Progenitor cell of endocrine pancreas (in vitro differentiated cells): ENCODE measurements at regions not wholly inside any gene's neighbourhood (a gene's known extent, or its start where the extent isn't known, plus 50 kb on each side); places are given as distances from the start of the nearest gene placed in this dataset.

Experiments
- DNase-seq: peaks from one replicate; pipeline ENCODE4 v3.0.0; 2021; ENCODE audit warnings: low spot score; ENCODE audit not compliant: unreplicated experiment
- H3K27ac Mint-ChIP-seq: 2 replicates; pipeline ENCODE4 v1.8.0; 2021; ENCODE audit warnings: mild to moderate bottlenecking, moderate library complexity, mixed read lengths
- H3K27me3 Mint-ChIP-seq: 2 replicates; pipeline ENCODE4 v1.8.0; 2021; ENCODE audit warnings: mixed read lengths
- H3K36me3 Mint-ChIP-seq: 2 replicates; pipeline ENCODE4 v1.8.0; 2022; ENCODE audit warnings: mixed read lengths; ENCODE audit not compliant: insufficient read depth
- H3K4me1 Mint-ChIP-seq: 2 replicates; pipeline ENCODE4 v1.8.0; 2021; ENCODE audit warnings: low read depth, mixed read lengths
- H3K4me3 Mint-ChIP-seq: 2 replicates; pipeline ENCODE4 v1.8.0; 2021; ENCODE audit warnings: low read depth, mild to moderate bottlenecking, moderate library complexity, mixed read lengths
- H3K9me3 Mint-ChIP-seq: 2 replicates; pipeline ENCODE4 v1.8.0; 2021; ENCODE audit warnings: low read depth, mixed read lengths
- TF ChIP-seq, protein P1 (sequence below): fragments of 200-600 bp; sonication (generic); IDR thresholded peaks from one replicate; pipeline ENCODE4 v1.5.0; 2021; ENCODE audit warnings: antibody characterized with exemption, mild to moderate bottlenecking; ENCODE audit not compliant: unreplicated experiment

DNA sequence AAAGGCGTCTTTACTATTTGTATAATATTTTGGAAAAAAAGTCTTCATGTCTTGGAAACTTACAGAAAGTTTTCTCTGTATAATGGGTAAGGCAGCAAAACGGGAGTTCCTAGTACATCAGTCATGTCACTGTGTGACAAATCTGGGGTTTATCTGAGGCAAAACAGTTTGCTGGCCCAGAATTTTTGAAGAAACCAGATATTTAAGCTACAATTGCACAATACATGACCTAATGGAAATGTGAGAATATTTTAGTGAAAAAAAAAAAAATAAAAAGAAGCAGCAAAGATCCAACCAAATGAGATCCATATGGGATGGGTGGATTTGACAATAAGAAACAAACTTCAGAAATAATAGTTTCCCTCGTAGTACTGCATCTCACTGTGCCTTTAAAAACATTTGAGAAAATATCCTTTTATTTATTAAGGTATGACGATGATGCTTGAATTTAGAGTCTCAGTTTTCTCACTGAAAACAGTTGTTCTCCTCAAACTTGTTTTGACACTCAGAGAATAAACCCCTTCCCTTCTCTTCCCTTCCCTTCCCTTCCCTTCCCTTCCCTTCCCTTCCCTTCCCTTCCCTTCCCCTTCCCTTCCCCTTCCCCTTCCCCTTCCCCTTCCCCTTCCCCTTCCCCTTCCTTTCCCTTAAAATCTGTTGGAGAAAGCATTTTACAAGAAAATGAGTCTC lies 180.5 kb upstream of the TUT7 start:
- DNase-seq = no peak
- no peak overlapping the region for H3K27ac Mint-ChIP-seq
- H3K9me3 Mint-ChIP-seq = peaks cover 3% of the 10 kb centered on the region
- no peaks in the 10 kb centered on the region for H3K36me3 Mint-ChIP-seq
- peaks cover 3% of the 10 kb centered on the region for H3K27me3 Mint-ChIP-seq
- TF ChIP-seq, protein P1, sequence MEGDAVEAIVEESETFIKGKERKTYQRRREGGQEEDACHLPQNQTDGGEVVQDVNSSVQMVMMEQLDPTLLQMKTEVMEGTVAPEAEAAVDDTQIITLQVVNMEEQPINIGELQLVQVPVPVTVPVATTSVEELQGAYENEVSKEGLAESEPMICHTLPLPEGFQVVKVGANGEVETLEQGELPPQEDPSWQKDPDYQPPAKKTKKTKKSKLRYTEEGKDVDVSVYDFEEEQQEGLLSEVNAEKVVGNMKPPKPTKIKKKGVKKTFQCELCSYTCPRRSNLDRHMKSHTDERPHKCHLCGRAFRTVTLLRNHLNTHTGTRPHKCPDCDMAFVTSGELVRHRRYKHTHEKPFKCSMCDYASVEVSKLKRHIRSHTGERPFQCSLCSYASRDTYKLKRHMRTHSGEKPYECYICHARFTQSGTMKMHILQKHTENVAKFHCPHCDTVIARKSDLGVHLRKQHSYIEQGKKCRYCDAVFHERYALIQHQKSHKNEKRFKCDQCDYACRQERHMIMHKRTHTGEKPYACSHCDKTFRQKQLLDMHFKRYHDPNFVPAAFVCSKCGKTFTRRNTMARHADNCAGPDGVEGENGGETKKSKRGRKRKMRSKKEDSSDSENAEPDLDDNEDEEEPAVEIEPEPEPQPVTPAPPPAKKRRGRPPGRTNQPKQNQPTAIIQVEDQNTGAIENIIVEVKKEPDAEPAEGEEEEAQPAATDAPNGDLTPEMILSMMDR = no peak
- H3K4me3 Mint-ChIP-seq = no peak overlapping the region
- H3K4me1 Mint-ChIP-seq = no peaks in the 10 kb centered on the region

DNA sequence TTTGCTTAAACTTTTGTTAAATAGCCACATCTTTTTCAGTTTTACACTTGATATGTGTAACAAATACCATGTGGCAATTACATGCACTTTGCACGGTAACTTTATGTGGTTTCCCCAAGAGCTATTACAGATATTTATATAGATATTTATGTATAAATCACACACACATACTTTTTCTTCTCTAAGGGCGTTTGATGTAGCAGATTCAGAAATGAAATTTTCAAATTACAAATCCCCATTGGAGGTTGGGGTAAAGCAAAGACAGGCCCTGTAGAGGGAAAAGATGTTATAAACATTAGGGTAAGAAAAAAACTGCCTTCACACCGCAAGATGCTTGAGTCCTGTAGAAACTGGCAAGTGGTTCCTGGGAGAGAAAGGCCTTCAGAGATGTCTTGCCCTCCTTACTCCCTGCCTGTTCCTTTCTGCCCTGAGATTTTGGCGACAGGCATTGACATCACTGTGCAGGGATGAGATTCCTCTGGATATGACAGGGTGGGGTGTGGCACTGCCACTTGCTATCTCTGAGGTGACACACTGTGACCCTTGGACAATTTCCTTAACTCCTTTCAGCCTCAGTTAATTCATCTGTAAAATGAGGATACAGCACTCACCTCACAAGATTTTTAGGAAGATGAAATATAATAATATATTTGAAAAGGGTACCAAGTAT lies 177.9 kb upstream of the TUT7 start:
- peaks cover 3% of the 10 kb centered on the region for H3K9me3 Mint-ChIP-seq
- TF ChIP-seq, protein P1 = no peak
- no peaks in the 10 kb centered on the region for H3K4me1 Mint-ChIP-seq
- no peak overlapping the region for H3K27ac Mint-ChIP-seq
- H3K36me3 Mint-ChIP-seq = no peaks in the 10 kb centered on the region
- H3K4me3 Mint-ChIP-seq = no peak overlapping the region
- DNase-seq = no peak
- H3K27me3 Mint-ChIP-seq = peaks cover 6% of the 10 kb centered on the region

DNA sequence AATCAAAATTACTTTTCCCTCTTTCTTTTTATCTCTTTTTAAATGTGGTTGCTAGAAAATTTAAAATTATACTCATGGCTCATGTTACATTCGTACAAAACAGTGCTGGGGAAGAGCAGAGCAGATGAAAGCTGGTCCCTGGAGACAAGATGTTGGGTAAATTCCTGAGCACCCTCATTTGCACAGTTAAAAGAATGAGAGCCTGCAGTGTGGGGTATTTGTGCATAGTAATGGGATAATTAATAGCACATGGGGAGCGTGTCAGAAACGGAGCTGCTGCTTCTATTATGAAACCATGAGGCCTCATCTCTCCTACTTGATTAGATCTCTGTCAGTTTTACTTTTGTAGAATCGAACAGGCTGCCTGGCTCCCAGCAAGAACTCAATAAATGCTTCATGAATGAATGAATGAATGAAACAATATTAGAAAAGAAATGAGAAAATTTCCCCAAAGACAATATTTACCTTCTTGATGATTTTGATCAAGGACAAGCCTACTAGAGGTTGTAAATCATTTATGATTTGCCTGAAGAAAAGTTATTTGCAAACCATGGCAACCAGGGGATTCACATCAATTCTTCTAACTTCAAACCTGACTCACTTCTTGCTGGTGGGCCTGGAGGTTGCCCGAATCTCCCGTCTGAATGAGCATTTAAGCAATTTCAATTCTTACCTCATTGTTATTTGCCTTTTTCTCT lies 177.2 kb upstream of the TUT7 start:
- Mint-ChIP-seq H3K27me3 (peaks cover 6% of the 10 kb centered on the region), H3K36me3 (no peaks in the 10 kb centered on the region), H3K4me3 (no peak overlapping the region), H3K9me3 (peaks cover 2% of the 10 kb centered on the region), H3K27ac (no peak overlapping the region), H3K4me1 (no peaks in the 10 kb centered on the region)
- DNase-seq = no peak
- TF ChIP-seq, protein P1 = no peak

DNA sequence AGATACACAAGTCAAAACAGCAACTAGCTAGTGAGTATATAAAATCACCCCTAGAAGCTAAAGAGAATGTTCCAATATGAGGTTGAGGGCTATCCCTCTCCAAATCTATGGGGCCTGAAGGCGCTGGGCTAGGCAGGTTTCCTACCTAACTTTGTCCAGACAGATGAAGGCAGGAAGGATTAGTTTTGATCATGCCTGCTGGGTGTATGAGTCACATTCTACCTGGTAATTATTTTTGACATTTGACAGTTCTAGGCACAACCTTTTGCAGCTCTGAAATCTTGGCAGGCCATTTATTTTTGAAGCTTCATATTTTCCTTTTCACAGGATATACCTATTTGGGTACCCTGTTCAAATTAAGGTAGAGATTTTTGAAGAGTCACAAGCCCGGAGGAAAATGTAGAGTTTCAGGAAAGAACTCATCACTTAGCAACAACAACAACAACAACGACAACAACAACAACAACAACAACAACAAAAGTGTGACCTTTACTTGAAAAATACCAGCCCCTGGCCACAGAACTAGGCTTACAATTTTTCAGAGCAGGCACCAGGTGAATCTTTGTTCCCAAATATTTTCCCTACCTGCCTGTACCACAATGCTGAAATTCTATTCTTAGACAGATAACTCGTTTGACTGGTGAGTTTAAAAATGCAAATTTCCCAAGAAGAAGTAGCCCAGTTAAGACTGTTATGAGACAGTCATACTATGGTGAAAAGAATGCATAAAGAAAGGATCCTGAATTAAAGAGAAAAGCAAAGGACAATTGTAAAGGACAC lies 175.5 kb upstream of the TUT7 start:
- Mint-ChIP-seq H3K27ac (no peak overlapping the region), H3K4me1 (peaks cover 1% of the 10 kb centered on the region), H3K27me3 (peaks cover 10% of the 10 kb centered on the region), H3K36me3 (no peaks in the 10 kb centered on the region), H3K4me3 (no peak overlapping the region), H3K9me3 (no peaks in the 10 kb centered on the region)
- DNase-seq = no peak
- TF ChIP-seq, protein P1 = no peak

DNA sequence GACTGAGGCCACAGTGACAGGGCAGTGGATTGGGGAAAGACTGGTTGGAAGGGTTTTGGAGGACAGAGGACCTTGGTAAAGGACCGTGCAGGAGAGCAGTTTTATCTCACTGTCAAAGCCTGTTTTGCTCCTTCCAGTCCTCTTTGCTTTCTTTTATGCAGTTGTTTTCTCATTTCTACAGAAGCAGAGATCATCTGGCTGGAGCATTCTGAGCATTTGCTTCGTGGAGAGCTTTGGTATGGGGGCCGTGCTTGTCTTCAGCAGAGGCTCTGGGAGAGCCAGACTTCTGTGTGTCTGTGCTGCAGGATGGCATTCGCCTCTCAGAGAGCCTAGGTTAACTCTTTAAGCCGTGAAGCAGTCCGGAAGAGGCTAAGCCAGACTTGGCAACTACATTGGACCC lies 171.8 kb upstream of the TUT7 start:
- no peak overlapping the region for H3K27ac Mint-ChIP-seq
- H3K4me1 Mint-ChIP-seq = peaks cover 1% of the 10 kb centered on the region
- H3K4me3 Mint-ChIP-seq = no peak overlapping the region
- DNase-seq = no peak
- no peaks in the 10 kb centered on the region for H3K36me3 Mint-ChIP-seq
- TF ChIP-seq, protein P1 = no peak
- no peaks in the 10 kb centered on the region for H3K9me3 Mint-ChIP-seq
- peaks cover 10% of the 10 kb centered on the region for H3K27me3 Mint-ChIP-seq
